Progenitor cell of endocrine pancreas (in vitro differentiated cells): ENCODE measurements at regions not wholly inside any gene's neighbourhood (a gene's known extent, or its start where the extent isn't known, plus 50 kb on each side); places are given as distances from the start of the nearest gene placed in this dataset.
"Not testable (repeated sequence)": the region's sequence is repeated elsewhere in the genome, so short reads cannot be mapped to it uniquely, and the experiment has no call there.

Experiments used
- DNase-seq: peaks from one replicate; pipeline ENCODE4 v3.0.0; 2021; ENCODE audit warnings: low spot score; ENCODE audit not compliant: unreplicated experiment
- H3K27ac Mint-ChIP-seq: 2 replicates; pipeline ENCODE4 v1.8.0; 2021; ENCODE audit warnings: mild to moderate bottlenecking, moderate library complexity, mixed read lengths
- H3K27me3 Mint-ChIP-seq: 2 replicates; pipeline ENCODE4 v1.8.0; 2021; ENCODE audit warnings: mixed read lengths
- H3K36me3 Mint-ChIP-seq: 2 replicates; pipeline ENCODE4 v1.8.0; 2022; ENCODE audit warnings: mixed read lengths; ENCODE audit not compliant: insufficient read depth
- H3K4me1 Mint-ChIP-seq: 2 replicates; pipeline ENCODE4 v1.8.0; 2021; ENCODE audit warnings: low read depth, mixed read lengths
- H3K4me3 Mint-ChIP-seq: 2 replicates; pipeline ENCODE4 v1.8.0; 2021; ENCODE audit warnings: low read depth, mild to moderate bottlenecking, moderate library complexity, mixed read lengths
- H3K9me3 Mint-ChIP-seq: 2 replicates; pipeline ENCODE4 v1.8.0; 2021; ENCODE audit warnings: low read depth, mixed read lengths
- CTCF ChIP-seq: fragments of 200-600 bp; sonication (generic); IDR thresholded peaks from one replicate; pipeline ENCODE4 v1.5.0; 2021; ENCODE audit warnings: antibody characterized with exemption, mild to moderate bottlenecking; ENCODE audit not compliant: unreplicated experiment

- no peak for DNase-seq
- H3K27ac Mint-ChIP-seq, result no peak overlapping the region
- no peak for TF ChIP-seq CTCF
- peaks cover 5% of the 10 kb centered on the region for H3K36me3 Mint-ChIP-seq
- no peaks in the 10 kb centered on the region for H3K27me3 Mint-ChIP-seq
- H3K9me3 Mint-ChIP-seq, result peaks cover 4% of the 10 kb centered on the region
- H3K4me3 Mint-ChIP-seq, result no peak overlapping the region
- H3K4me1 Mint-ChIP-seq, result no peaks in the 10 kb centered on the region
These were observed 61.4 kb upstream of the ENPEP start for GRCh38 chr4:110414561-110414920.

- H3K4me1 Mint-ChIP-seq, DNase-seq, H3K36me3 Mint-ChIP-seq, H3K9me3 Mint-ChIP-seq, H3K4me3 Mint-ChIP-seq, H3K27ac Mint-ChIP-seq, H3K27me3 Mint-ChIP-seq: not testable (repeated sequence)
These were observed 62.0 kb upstream of the ENPEP start for GRCh38 chr4:110413807-110414560.

GRCh38 chr4:110412354-110413065 lies 63.4 kb upstream of the ENPEP start:
- H3K36me3 Mint-ChIP-seq, result peaks cover 1% of the 10 kb centered on the region
- H3K4me3 Mint-ChIP-seq, result peak overlapping the region; percentile 35
- H3K4me1 Mint-ChIP-seq, result no peaks in the 10 kb centered on the region
- H3K27me3 Mint-ChIP-seq, result no peaks in the 10 kb centered on the region
- TF ChIP-seq CTCF, result no peak
- no peak overlapping the region for H3K27ac Mint-ChIP-seq
- no peak for DNase-seq
- H3K9me3 Mint-ChIP-seq, result no peaks in the 10 kb centered on the region

GRCh38 chr4:110411574-110412011 lies 64.4 kb upstream of the ENPEP start:
- H3K4me1 Mint-ChIP-seq, result no peaks in the 10 kb centered on the region
- no peaks in the 10 kb centered on the region for H3K9me3 Mint-ChIP-seq
- no peak for DNase-seq
- H3K27me3 Mint-ChIP-seq, result no peaks in the 10 kb centered on the region
- TF ChIP-seq CTCF, result no peak
- H3K4me3 Mint-ChIP-seq, result peak overlapping the region; percentile 79
- peak overlapping the region; percentile 97 for H3K27ac Mint-ChIP-seq
- peaks cover 1% of the 10 kb centered on the region for H3K36me3 Mint-ChIP-seq

- not testable (repeated sequence) for H3K9me3 Mint-ChIP-seq, DNase-seq
- H3K27ac Mint-ChIP-seq, result peak overlapping the region; percentile 97
These were observed 64.9 kb upstream of the ENPEP start for GRCh38 chr4:110410853-110411573.

GRCh38 chr4:110400086-110400485 lies 75.9 kb upstream of the ENPEP start:
- no peaks in the 10 kb centered on the region for H3K4me1 Mint-ChIP-seq
- no peak for DNase-seq
- no peak for TF ChIP-seq CTCF
- H3K27me3 Mint-ChIP-seq, result no peaks in the 10 kb centered on the region
- H3K4me3 Mint-ChIP-seq, result no peak overlapping the region
- no peak overlapping the region for H3K27ac Mint-ChIP-seq
- H3K36me3 Mint-ChIP-seq, result no peaks in the 10 kb centered on the region
- H3K9me3 Mint-ChIP-seq, result no peaks in the 10 kb centered on the region

More at GRCh38 chr4:110410853-110411573, 64.9 kb upstream of the ENPEP start:
- peak overlapping the region; percentile 79 for H3K4me3 Mint-ChIP-seq
- not testable (repeated sequence) for H3K36me3 Mint-ChIP-seq, H3K4me1 Mint-ChIP-seq, H3K27me3 Mint-ChIP-seq

GRCh38 chr4:110399046-110399445 lies 76.9 kb upstream of the ENPEP start:
- not testable (repeated sequence) for H3K36me3 Mint-ChIP-seq, H3K4me1 Mint-ChIP-seq, H3K27ac Mint-ChIP-seq, H3K9me3 Mint-ChIP-seq, DNase-seq, H3K27me3 Mint-ChIP-seq, H3K4me3 Mint-ChIP-seq
